GM18951 (cell line): ENCODE measurements at regions not wholly inside any gene's neighbourhood (a gene's known extent, or its start where the extent isn't known, plus 50 kb on each side); places are given as distances from the start of the nearest gene placed in this dataset.
"Not testable (repeated sequence)": the region's sequence is repeated elsewhere in the genome, so short reads cannot be mapped to it uniquely, and the experiment has no call there.

ENCODE experiments used
- POLR2A ChIP-seq: IDR thresholded peaks from 4 replicates; pipeline ENCODE4 v1.6.1; 2011; ENCODE audit warnings: mild to moderate bottlenecking; ENCODE audit not compliant: insufficient read length, insufficient read depth; ENCODE audit errors: extremely low read depth
- in situ Hi-C: fragments of 300-500 bp; cut with MboI; formaldehyde crosslinking; loops from one replicate; pipeline ENCODE4 v1.12.0; 2022; ENCODE audit warnings: low sequenced_read_pairs, mixed read lengths, inconsistent platforms; ENCODE audit not compliant: unreplicated experiment

DNA sequence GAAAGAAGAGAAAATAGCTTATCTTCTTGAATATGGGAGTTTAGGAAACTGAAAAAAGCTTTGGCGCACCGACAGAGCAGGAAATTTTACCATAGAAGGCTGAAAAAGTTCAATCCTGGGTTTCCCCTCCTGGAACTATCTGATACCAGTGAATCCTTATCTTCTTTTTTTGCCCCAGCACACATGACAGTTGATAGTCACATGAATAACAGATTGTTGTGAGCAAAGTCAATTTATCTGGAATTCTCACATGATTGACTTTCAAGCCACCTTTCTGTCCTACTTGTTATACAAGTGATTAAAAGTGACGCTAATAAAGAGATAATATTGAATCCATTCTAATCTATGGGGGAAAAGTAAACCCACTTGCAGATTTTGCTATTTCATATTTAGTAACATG lies 365.8 kb upstream of the NPVF start:
- TF ChIP-seq POLR2A = no peak
- in situ Hi-C loops = no loop called here

DNA sequence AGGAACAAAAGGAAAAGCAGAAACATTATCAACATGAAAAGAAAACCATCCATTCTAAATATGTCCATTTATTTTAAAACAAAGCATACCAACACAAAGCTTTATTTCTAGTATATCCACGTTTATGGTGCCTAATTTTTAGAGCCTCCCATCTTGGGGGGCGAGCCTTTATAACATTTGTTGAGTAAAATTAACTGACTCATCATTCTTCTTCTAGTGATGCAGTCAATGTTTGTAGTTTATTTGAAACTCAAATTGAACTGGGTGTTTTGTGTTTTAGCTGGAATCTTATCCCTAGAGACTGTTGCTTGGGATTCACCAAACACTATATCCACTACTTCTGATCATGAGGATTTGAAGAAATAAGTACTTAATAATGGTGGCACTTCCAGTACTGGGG lies 366.4 kb upstream of the NPVF start:
- no peak for TF ChIP-seq POLR2A
- in situ Hi-C loops = no loop called here

DNA sequence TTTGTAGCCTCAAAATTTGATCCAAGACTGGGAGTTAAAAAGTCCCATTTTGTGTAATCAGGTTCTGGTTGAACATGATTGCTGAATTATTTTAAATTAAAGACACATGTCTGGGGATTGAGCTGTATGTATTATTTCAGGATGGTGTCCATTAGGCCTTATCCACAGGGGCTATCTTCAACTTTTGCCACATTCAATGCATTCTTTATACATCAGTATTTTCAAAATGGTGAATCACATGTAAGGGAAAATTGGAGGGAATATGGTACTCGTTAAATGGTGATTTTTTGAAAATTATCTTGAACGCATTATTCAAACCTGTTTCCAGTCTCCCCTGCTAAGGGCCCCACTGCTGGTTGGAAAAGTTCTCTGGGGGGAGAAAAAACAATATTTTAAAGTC lies 367.7 kb upstream of the NPVF start:
- TF ChIP-seq POLR2A = no peak
- in situ Hi-C loops = no loop called here

DNA sequence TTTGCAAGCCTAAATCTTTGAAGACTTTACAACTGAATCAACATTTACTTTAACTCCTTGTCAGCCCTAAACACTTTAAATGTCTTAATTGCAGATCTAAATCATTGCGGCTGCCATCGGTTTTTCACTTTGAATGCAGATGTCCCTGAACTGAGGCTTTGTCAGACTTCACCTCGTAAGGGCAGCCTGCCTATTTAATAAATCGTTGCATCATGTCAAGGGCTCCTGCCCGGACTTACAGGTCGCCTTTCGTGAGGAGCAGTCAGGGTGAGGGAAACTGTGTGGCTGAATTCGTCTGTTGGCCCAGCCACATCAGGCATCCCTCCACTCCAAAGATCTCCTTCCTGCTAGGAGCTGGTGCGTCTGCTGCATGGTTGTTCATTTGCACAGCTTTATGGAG lies 368.2 kb upstream of the NPVF start:
- TF ChIP-seq POLR2A = no peak
- in situ Hi-C loops = no loop called here

DNA sequence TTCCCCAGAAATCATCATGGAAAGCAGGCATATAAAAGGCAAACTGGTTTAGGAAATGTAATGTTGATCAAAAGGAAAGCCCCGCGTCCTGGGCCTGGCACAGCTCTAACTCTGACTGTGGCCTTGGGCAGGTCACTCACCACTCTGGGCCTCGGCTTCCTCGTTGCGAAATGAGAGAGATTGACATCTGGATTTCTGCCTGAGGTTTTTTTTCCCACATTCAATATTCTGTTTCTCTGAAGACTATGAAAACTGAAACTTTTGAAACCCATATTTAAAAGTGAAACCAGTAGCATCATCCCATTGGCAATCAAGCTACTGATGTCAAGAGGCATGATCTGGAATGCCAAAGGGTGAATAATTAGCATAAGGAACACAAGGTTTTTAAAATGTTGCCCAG lies 369.7 kb upstream of the NPVF start:
- TF ChIP-seq POLR2A = no peak
- in situ Hi-C loops = no loop called here

DNA sequence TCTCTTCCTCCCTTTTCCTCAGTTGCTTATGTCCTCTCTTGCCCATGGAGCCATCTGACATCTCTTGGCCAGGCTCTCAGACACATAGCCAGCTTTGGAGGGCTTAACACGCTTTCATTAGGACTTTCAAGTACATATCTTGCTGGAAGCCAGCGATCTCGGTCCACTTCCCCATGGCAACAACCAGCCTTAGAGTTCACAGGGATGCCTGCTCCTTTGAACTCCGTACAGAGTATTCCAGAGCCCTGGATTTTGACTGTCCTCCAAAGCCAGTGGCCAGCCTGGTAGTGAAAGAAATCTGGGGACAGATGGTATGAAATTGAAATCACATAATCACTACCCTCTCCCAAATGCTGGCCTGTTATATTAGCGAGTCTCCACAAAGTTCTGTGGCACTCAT lies 370.5 kb upstream of the NPVF start:
- in situ Hi-C loops = no loop called here

DNA sequence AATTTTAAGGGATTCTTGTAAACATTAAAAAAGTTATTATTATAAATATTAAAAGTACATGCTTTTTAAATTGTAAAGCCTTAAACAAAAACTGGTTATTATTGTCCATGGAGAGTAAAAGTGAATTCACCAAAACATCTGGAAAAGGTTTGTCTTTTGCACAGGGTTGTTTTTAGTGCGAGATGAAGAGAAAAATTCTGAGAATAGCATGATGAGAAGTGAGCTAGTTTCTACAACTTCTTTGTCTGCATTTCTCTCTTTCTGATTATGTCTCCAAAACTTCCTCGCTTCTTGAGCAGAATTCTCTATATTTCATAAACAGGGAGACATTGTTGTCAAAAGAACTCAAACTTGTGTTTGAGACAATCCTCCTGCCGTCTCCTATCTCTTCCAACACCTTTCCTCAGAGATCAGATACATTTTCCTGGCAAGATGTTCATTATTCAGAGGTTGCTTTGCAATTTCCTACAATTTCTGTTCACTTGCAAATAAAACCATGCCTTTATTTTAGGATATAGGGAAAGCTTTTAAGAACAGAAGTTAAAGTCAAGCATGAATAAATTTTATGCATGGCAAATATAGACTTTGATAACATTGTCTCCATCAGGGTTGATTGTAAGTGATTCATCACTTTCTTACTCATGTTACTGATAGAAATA lies 372.1 kb upstream of the NPVF start:
- TF ChIP-seq POLR2A = no peak
- in situ Hi-C loops = no loop called here

More for the DNA sequence above, 370.5 kb upstream of the NPVF start:
- TF ChIP-seq POLR2A = no peak

DNA sequence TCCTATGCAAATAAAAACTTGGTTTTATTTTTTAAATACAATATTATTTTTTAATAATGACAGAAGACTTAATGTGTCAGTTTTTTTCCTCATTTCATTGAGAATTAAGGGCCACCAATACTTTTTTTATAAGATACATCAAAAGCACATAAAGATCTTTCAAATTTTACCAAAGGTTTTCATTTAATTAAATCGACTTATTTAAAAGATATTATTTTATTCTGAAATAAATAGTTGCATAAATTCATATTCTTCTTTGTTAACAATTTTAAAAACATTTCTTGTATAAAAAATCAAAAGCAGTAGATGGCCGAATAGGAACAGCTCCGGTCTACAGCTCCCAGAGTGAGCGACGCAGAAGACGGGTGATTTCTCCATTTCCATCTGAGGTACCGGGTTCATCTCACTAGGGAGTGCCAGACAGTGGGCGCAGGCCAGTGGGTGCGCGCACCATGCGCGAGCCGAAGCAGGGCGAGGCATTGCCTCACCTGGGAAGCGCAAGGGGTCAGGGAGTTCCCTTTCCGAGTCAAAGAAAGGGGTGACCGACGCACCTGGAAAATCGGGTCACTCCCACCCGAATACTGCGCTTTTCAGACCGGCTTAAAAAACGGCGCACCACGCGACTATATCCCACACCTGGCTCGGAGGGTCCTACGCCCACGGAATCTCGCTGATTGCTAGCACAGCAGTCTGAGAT lies 374.6 kb upstream of the NPVF start:
- in situ Hi-C loops = not testable (repeated sequence)

DNA sequence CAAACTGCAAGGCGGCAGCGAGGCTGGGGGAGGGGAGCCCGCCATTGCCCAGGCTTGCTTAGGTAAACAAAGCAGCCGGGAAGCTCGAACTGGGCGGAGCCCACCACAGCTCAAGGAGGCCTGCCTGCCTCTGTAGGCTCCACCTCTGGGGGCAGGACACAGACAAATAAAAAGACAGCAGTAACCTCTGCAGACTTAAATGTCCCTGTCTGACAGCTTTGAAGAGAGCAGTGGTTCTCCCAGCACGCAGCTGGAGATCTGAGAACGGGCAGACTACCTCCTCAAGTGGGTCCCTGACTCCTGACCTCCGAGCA lies 375.1 kb upstream of the NPVF start:
- in situ Hi-C loops = not testable (repeated sequence)

DNA sequence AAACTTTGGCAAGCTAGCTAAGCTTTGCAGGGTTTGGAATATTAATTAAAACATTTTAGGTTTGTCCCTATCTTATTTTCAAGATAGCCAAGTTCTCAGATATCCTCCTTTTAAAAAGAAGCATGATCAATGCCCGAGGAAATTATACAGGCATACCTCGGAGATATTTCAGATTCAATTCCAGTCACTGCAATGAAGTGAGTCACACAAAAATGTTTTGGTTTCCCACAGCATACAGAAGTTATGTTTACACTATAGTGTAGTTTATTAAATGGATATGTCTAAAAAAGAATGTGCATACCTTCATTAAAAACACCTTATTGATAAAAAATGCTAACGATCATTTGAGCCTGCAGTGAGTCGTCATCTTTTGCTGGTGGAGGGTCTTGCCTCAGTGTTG lies 382.9 kb upstream of the NPVF start:
- no peak for TF ChIP-seq POLR2A
- in situ Hi-C loops = no loop called here

DNA sequence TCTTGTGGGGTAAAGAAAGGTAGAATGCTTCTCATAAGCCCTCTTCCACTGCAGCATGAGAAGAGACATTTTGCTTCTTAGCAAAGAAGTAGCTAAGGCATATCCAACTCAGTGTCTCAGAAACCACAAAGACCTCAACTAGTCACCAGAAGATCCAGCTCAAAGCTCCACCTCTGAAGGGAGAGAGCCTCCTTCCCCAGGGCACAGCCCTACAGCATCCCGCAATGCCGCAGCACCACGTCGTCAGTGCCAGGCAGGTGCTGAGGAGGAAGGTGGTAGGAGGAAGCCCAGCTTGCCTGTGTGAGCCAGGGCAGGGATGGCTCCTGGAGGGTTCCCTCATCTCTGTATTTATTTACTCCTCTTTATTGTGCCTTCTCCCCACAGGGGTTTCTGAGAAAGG lies 385.6 kb upstream of the NPVF start:
- in situ Hi-C loops = no loop called here
- no peak for TF ChIP-seq POLR2A

DNA sequence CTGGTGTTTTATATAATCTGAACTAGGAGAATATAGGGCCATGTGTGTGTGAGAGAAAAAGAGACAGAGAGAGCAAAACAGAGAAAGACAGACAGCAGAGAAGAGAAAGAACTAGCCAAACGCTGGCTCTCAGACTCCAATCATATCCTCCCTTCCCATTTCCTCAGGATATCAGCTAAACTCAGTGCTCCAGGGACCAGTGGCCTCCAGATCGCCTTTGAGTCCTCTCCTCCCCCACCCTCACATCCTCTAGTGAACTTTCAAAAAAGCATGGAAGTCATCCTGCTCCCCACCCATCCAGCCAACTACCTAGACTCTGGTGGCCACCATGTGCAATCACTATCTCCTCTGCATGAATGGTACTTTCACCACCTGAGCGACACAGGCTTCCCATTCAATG lies 386.1 kb upstream of the NPVF start:
- in situ Hi-C loops = no loop called here

DNA sequence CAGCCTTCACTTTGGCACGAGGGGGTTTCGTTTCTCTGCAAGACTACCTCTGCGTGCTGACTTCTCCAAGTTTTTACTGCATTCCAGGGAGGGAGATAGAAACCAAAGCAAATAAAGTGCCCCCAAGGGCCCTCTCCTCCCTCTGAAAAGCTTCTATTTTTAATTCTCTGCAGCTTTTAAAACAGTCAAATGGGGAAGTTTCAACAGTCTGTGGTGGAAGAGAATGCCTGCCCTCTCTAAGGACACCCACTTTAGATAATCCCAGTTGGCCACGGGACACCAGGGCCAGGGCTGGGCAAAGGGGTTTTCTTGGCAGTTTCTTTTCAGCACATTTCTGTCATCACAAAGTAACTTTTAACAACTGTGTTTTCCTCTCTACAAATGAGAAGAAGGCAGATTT lies 386.7 kb upstream of the NPVF start:
- in situ Hi-C loops = no loop called here
- no peak for TF ChIP-seq POLR2A

More for the DNA sequence above, 386.1 kb upstream of the NPVF start:
- TF ChIP-seq POLR2A = no peak

DNA sequence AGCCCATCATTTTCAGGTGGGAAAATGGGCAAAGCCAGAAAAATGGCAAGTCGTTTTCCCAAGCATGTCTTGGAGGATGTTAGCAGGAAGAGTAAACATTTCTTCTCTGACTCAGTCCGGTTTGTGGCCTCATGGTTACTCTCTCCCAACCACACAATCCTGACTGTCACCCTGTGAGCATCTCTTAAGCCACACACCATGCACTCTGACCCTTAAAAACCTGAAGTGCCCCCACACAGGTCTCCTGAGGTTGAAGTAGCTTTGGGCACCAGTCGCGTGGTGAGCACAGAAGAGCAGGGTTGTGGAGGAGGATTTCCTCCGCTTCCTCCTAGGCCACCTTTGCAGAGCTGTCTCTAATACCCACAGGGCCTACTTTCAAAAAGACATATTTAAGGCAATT lies 387.3 kb upstream of the NPVF start:
- in situ Hi-C loops = no loop called here
- no peak for TF ChIP-seq POLR2A

DNA sequence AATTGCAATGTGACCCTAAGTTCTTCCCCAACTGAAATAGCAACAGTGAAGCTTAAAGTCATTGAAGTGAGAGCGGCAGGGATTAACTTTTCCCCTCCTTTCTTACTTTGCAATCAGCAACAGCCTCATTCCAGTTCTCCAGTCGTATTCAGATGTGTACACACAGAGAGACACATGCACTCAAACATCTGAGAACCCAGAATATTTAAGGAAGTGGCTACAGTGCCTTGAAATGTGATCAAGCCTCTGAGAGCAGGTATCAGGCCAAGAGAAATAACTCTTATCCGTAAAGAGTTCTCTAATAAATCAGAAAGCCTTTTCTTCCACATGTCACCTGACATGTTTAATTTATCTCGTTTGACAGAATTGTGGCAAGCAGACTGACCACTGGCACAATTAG lies 388.9 kb upstream of the NPVF start:
- in situ Hi-C loops = no loop called here
- TF ChIP-seq POLR2A = no peak
